CD4-positive, alpha-beta T cell treated with Interferon alpha-2 for 1 hour (primary cell): ENCODE measurements at regions not wholly inside any gene's neighbourhood (a gene's known extent, or its start where the extent isn't known, plus 50 kb on each side); places are given as distances from the start of the nearest gene placed in this dataset.
"Not testable (repeated sequence)": the region's sequence is repeated elsewhere in the genome, so short reads cannot be mapped to it uniquely, and the experiment has no call there.

Source experiments
- DNase-seq, 2 donors: peaks; one replicate each; pipeline ENCODE4 v3.0.0-alpha.2; 2020 to 2022

DNA sequence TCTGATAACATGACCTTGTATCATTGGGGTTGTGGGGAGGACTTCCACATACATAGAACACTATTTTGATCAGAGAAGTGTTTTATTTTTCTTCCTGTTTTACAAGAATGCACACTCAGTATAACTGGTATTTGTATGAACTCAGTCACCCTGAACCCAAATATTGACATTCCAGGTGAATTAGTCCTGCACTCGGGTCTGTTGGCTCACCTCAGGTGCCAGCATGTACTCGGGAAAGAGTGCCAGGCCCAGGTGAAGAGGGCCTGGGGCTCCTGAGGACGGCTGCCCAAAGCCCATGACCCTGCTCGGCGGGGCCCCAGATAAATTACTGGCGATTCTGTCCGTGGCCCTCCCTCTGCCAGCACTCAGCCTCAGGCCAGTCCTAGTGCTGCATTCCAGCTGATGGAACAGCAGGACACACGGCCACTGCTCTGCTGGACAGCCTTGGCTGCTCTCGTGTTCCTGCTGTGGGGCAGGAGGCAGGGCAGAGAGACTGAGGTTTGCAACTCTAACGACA is 75.4 kb upstream of the TMPRSS2 start:
- DNase-seq: no peak

DNA sequence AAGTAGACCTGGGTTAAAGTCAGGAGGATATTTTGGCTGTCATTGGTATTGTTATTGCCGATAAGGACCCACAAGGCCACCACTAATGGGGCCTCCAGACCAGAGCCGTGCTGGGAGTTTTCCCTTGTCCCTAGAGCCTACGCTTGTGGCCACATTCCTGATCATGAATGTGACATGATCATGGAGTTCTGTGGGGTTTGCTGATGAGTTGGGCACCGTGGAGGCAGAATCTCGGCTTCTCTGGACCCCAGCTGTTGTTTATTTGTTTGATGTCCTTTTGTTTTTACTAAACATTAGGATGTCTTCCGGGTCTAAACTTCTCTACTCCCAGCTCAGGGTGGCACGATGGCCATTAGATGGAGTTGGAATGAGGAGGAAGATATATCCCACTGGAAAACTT is 74.9 kb upstream of the TMPRSS2 start:
- no peak for DNase-seq

DNA sequence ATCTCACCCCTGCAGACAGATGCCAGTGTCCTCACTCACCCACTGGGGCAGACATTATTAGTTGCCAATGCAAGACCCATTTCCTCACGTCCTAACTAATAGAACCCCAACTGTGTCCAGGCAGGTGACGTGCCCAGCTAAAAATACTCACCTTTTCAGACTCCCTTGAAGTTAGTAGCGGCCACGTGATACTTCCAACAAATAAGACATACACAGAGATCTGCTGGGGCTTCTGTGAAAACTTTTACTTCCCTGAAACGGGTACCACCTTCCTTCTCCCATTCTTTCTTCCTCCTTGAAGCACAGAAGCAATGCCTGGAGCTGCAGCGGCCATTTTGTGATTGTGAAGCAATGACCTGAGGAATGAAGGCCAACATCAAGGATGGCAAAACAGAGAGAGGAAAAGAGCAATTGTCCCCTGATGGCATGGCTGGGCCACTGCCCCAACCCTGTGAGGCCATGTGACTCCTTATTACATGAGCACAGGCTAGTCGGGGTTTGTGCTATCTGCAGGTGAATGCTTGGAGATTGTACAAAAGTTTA is 74.4 kb upstream of the TMPRSS2 start:
- no peak for DNase-seq

GRCh38 chr21:41581592-41582228 is 73.8 kb upstream of the TMPRSS2 start:
- DNase-seq: no peak

- DNase-seq: no peak
Measured at GRCh38 chr21:41580758-41581554, 73.0 kb upstream of the TMPRSS2 start.

DNA sequence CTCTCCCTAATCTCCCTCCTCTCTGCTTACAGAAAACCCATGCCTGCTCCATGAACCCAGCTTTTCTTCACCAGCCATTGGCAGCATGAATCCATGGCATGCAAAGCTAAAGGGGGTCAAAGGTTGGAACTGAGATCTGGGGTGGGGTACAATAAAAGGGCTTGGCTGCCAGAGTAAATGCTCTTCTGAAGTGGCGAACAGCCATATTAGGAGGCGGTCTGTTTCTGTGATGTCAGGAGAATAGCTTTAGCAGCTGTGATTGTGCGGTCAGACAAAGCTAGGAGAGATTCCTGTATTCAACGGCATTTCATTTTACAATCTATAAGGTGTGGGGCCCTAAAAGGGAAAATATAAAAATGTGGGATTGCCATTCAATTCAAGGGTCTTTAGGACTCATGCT is 71.7 kb upstream of the TMPRSS2 start:
- DNase-seq: no peak

DNA sequence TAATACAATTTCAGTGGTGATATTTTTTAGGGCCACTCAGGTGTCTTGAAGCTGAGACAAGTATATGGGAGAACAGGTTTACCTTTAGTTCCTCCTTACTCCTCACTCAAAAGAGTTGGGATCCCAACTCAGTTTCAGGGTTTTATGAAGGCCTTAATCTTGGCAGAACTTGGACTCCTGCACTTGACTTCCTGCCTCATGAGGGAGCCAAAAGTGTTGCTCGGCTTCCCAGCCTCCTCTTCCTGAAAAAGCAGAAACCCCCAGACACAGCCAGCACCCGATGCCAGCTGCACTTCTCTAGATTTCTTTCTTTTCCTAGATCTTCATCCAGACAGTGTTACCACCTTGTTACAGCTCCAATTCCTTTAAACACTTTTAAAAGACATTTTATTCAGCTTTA is 70.8 kb upstream of the TMPRSS2 start:
- DNase-seq: no peak

GRCh38 chr21:41578083-41578482 is 70.1 kb upstream of the TMPRSS2 start:
- DNase-seq: no peak

GRCh38 chr21:41576013-41576615 is 68.2 kb upstream of the TMPRSS2 start:
- DNase-seq: no peak

GRCh38 chr21:41573902-41574690 is 66.1 kb upstream of the TMPRSS2 start:
- DNase-seq: no peak

- no peak for DNase-seq
Measured at GRCh38 chr21:41571938-41572510, 64.1 kb upstream of the TMPRSS2 start.

DNA sequence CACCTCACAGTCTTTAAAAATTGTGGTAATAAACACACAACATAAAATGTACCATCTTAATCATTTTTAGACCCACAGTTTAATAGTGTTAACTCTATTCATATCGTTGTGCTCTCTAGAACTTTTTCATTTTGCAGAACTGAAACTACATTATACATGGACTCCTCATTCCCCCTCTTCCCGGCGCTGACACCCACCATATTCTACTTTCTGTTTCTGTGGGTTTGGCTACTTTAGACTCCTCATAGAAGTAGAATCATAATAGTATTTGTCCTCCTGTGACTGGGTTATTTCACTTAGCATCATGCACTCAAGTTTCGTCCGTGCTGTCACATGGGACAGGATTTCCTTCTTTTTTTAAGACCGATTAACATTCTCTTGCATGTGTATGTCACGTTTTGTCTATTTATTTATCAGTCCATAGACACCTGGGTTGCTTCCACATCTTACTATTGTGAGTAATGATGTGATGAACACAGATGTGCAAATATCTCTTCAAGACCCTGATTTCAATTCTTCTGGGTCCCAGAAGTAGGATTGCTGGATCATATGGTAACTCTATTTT is 62.9 kb upstream of the TMPRSS2 start:
- DNase-seq: no peak

- DNase-seq: no peak
Measured at GRCh38 chr21:41568606-41569385, 60.8 kb upstream of the TMPRSS2 start.

DNA sequence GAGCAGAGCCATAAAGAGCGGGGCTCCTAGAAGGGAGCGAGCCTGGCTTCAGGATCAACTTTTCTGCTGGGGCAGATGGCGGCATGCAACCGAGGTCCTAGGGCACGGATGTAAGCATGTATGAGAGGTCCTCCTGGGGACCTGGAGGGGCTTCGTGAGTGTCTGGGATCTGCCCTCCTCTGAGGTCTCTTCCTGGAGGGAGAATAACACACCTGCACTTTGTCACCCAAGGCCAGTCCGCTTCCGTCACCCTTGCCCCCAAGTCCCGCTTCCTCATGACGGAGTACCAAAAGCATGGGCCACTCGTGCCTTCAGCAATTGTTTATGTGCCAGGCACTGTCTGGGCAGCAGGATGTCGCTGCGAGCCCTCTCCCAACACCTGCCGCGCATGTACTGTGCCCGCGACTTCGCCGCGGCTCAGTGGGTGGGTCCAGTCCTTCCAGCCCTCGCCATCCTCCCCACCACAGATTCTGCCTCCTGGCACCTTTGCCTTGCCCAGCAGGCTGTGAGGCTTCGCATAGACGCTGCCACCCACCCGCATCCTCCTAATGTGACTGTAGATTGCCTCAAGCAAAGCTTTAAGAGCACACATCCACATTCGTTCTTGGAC is 60.0 kb upstream of the TMPRSS2 start:
- no peak for DNase-seq

- DNase-seq: not testable (repeated sequence)
Measured at GRCh38 chr21:41567237-41567636, 59.3 kb upstream of the TMPRSS2 start.

- no peak for DNase-seq
Measured at GRCh38 chr21:41566500-41567014, 58.6 kb upstream of the TMPRSS2 start.

- DNase-seq: no peak
Measured at GRCh38 chr21:41565550-41565949, 57.6 kb upstream of the TMPRSS2 start.

GRCh38 chr21:41564871-41565274 is 56.9 kb upstream of the TMPRSS2 start:
- no peak for DNase-seq

- DNase-seq: no peak
Measured at GRCh38 chr21:41562101-41563000, 54.4 kb upstream of the TMPRSS2 start.
